Pulmonary artery endothelial cell (primary cell): ENCODE measurements at regions not wholly inside any gene's neighbourhood (a gene's known extent, or its start where the extent isn't known, plus 50 kb on each side); places are given as distances from the start of the nearest gene placed in this dataset.

Source experiments
- DNase-seq: peaks from one replicate; pipeline ENCODE4 v3.0.0-alpha.2; 2011; ENCODE audit warnings: low read depth, low spot score

DNA sequence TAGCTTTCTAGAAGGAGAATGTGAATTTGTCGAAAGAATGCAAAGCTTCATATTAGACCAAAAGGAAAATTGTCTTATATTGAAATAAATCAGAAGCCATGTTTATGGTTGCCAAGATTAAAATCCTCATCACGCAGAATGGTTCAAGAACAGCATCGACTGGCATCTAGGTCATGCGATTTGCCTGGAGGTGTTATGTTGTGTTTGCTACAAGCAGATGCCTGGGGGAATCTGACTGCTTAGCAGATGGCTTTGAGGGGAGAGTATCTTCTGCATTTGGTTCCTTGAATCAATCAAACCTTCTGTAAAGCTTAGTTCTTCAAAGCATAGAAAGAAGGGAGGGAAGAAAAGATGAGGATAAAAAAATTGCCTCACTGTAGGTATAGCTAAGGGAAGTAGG, 585.8 kb downstream of the QKI start:
- no peak for DNase-seq

DNA sequence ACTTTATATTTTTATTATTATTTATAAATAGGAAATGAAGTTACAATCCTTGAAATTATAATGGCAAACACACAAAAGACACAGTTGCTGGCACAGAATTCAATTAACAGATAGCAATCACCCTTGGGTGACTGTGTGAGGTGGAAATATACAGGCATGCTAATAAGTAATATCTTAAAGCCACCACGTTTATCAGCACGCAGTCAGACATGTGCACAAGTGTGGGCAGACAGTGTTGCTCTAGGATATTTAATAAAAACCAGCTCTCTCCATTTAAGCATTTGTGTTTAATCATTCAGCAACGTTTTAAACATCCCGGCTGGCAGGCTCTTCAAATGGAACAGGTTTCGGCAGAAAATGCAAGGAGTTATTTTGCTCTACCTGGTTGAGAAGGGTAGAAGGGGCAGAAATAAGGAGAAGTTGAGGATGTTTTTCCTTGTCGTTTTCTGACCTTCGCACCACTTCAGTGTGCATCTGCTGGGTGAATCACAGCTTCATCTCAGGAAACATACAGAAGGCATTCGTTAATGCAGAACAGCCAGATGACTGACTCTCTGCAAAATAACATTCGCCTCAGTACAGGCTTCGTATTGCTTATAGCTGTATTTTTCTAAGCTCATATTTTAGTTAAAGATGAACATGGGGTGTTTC, 585.1 kb downstream of the QKI start:
- DNase-seq, result no peak

DNA sequence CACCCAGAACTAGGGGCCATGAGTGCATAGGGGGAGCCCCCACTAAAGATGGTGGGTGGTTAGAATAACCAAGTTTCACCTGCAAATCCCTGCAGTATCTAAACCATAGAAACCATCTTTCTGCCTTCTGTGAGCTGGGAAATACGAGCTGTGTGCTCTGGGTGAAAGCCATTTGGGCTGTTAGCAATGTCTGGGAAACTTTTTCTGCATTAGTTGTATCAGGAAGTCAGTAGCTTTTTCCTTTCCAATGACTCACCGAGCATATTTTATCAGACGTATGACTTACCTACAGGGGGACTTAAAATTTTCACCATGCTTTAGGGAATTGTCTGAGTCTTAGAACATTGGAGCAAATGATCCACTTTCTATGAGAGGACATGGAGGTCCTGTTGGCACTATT, 584.0 kb downstream of the QKI start:
- DNase-seq, result no peak

DNA sequence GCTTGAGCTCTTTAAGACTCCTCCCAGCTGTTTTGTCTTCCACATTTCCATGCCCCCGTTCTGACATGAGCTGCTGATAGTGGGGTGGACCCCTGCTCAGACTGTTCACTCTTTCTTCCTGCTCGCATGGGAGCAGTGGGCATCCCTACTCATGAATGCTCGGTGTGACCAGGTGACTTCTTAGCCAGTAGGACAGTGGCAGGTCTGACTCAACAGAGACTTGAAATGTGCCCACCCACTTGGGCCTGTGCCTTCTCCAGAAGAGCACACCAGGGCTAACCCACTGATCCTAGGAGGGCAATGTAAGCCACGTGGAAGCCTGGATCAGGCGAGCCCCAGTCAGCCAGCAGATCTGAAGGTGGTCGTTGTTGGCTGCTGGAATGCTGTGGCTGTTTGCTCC, 582.0 kb downstream of the QKI start:
- no peak for DNase-seq

GRCh38 chr6:163994566-163994965, 580.0 kb downstream of the QKI start:
- DNase-seq, result no peak

DNA sequence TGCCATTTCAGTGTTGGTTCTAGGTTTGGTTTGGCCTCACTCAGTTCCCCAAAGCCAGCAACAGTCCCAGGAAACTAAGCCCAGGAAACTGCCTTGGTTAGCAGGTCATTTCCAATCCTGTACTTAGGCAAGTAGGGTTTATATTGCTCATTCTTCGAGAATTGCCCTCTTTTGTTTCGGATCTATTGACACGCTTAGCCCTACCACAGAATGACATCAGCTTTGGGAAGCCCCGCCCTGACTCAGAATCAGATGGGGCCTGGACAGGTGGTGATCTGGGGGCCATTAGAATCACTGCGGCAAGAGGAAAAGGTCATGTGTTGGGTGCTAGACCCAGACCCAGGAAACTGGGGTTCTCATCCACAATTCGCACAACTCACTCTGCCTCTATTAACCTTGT, 578.2 kb downstream of the QKI start:
- no peak for DNase-seq

DNA sequence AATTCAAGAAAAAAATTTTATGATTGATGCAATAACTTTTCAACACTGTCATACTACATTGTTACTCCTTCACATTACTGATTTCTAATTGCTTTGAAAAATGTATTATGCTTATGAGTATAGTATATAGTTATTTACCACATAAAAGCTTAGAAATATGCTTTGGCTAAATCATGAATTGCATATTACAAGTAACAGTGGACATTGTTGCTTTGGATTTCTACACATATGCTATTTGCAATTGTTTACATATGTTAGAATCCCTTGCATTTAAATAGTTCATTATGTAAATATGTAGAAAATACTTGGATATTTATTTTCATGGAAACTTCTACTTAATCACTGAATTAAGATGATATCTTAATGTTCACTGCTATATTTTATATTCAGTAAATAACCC, 577.5 kb downstream of the QKI start:
- no peak for DNase-seq

- DNase-seq, result no peak
These were observed 576.8 kb downstream of the QKI start for GRCh38 chr6:163991321-163991720.

GRCh38 chr6:163986313-163986712, 571.8 kb downstream of the QKI start:
- no peak for DNase-seq

DNA sequence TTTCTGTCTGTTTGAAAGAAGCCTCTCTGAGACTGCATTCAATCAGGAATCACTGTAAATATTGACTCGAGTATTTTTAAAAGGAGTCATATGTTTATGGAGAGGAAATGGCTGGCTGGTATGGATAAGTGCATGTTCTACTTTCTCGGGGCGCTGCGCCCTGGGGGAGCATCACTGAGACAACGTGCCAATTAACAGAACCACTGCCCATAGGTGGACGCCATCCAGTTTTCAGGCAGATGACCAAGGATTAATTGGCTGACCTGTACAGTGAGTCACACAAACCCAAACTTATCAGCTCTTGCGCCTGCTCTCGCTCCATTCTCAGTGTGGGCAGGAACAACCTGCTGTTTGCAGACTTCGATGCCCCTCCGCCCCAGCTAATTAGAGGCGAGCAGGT, 571.2 kb downstream of the QKI start:
- no peak for DNase-seq

- DNase-seq, result no peak
These were observed 570.5 kb downstream of the QKI start for GRCh38 chr6:163985040-163985439.

DNA sequence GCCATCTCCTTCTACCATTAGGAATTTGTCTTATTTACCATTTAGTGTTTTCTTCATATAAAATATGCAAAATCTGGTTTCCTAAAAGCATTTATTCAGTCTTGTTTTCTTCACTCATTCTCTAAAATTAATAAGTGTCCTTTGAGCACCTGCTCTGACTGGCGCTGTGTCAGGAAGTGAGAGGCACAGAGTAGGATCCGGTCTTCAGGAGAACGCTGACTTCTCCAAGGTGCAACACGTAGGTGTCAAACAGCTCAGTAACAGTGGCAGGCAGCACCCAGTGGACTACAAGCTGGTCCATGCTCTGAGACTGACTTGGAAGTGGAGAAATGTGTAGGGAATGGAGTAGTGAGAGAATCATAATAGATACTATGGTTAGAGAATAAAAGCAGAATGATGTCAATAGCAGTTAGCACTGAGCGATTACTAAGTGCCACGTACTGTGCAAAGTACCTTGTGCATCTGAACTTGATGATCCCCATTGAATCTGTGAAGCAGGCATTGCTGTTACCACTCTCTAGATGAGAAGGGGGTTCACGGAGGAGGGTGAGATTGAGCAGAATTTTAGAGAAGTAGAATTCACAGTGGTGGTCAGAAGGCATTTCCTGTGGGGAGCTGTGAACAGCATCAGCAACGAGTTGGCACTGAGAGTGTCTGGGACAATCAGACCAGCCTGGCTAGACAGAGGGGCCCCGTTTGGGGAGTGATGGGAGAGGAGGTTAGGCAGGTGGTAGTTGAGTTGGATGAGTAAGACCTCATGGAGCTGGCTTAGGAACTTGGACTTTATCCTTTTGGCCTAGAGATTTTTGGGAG, 569.8 kb downstream of the QKI start:
- DNase-seq, result no peak

DNA sequence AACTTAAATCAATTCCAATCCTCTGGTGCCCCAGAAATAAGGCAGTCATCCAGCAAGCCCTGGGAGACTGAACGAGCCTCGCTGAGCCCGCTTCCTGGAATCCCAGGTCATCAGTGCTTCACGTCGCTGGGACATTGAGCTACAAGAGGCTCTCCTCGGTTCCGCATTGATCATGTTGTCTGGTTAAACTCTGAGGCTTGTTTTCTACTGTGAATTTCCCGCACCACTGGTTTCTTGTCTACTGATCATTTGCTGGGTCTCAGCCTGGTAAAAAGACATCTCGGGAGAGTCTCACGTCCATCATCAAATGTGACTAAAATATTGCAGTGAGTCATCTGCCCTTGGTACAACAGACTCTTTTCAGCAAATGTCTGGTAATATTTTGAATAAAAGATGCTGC, 569.2 kb downstream of the QKI start:
- no peak for DNase-seq

DNA sequence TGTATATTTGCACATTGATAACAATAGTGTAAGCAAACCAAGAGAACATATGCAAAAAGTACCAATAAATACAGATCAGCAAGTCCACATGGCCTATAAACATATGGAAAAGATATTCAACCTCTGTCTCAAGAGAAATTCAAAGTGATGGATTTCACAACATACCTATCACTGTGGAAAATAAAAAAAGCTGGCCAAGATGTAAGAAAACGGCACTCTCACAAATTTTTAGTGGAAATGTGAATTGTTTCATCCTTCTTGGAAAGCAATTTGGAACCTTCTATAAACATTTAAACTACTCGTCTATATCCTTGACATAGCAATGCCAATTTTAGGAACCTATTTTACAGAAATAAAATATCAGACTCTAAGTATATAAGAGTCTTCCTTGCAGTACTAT, 559.8 kb downstream of the QKI start:
- no peak for DNase-seq

DNA sequence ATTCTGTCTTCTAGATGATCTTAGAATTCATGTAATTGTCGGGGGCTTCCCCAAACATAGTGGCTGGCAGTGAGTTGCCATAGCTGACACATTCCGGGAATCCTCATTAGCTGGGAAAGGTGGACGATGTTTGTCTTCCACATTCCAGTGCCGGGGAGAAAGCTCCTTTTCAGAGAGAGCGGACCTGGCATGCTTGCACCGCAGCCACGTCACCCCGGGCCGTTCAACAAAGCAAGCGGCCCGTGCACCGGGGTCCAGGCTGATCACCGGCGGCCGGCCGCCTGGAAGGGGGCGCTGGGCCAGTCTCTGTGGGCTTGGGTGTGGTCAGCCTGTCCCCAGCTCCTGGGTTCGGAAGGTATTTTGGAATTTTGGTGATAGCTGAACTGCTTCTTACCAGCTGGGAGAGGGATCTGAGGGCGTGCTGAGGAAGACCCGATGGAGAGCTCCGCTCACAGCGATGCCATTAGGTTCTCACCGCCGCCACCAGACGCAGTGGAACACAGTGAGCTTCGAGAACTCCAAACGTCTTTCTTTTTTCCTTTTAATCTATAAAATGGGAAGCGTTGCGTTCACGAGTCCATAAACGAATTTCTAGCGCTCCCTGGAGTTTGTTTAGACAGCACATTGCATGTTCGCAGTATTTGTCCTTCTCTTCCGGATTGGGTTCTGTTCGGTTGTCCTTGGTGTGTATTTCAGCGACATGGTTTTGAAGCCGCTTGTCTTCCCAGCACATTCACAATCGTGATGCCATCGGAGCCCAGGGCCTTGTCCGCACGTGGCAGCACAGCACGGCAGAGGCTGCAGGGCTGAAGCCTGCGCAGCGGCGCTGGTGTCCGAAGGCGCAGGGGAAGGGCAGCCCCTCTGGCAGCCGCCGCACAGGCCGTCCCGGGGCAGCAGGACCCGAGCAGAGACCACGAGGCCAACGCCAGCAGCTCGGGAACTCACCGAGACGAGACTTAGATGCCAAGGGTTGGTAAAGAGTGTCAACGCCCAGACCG, 557.6 kb downstream of the QKI start:
- no peak for DNase-seq

DNA sequence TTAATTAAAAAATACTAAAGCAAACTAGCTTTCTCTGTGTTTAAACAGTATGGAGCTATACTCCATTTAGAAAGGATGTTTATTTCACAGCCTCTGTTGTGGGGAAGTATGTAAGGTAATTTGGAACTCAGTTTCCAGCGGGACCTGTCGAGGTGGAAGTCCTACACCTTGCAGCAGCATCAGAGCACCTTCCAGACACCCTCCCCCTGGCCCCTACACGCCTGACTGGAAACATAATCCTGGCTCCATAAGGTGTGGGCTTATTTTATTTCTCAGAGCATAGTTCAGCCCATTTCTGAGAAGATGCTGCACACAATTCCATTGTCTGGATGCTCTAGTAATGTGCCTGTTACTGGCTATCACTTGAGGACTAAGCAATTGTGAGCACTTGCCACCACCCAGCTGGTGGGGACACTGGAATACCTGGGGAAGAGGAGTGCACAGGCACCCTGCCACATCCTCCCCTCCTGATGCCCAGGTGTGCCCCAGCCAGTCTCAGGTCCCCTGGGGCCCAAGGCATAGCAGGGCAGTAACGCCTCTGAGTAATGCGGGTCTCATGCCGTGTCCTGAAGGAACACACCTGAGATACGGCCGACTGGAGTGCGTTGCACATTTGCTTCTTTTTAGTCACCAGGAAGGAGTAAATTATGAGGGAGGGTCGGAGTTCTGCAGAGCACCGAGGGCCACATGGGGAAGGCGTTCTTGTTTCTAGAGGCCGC, 556.5 kb downstream of the QKI start:
- DNase-seq, result no peak

DNA sequence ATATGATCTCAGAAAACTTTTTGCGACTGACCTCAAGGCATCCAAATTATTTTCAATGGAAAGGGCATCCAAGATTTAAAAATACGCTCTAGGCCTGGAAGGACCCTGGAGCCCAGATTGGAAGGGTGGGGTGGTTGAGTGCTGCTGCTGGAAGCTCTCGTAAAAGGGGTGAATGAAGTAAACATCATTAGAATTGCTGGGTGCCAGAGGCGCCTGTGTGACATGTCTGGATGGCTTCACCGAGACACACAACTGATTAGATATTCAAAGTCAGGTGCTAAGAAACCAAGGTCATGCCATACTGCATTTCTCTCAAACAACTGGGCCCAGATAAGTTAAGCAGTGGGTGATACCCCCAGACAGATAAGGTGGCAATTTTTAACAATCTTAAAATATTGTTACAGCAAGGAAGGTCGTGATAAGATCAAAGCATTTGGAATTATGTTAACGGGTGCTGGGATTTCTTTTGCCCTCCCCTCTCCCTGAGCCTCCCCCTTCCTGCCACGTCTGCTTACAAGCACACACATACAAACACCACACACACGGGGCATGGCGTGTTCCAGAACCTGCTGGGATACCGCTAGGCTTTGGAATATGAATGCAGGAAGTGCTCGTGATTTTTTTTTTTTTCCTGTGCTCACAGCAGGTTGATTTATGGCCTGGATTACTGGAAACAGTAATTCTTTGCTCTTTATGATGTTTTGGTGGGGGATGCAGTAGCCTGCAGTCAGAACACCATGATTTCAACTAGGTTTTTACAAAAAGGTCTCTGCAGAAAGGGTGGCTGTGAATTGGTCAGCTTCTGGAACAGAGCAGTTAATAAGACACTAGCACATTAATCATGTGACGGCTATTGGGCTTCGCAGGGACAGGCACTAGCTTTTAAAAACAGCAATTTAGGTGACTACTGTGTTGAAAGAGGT, 551.2 kb downstream of the QKI start:
- DNase-seq, result no peak

DNA sequence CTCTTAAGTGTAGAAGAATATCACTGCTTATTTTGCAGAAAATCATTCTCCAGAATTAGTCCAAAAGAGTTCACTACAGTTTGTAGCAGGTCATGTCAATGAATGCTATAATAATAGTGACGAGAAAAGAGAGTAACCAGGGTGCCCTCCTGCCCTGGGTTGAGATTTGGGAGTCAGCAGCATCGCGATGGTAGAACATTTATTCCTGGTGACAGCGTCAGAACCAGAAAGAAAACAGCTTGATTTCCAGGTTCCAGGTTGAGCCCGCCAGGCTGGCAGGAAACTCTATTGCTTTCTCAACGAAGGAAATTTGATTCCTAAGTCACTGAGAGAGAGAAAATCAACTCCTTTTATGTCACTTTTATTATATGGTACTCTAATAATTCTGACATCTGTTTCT, 550.3 kb downstream of the QKI start:
- DNase-seq, result no peak

DNA sequence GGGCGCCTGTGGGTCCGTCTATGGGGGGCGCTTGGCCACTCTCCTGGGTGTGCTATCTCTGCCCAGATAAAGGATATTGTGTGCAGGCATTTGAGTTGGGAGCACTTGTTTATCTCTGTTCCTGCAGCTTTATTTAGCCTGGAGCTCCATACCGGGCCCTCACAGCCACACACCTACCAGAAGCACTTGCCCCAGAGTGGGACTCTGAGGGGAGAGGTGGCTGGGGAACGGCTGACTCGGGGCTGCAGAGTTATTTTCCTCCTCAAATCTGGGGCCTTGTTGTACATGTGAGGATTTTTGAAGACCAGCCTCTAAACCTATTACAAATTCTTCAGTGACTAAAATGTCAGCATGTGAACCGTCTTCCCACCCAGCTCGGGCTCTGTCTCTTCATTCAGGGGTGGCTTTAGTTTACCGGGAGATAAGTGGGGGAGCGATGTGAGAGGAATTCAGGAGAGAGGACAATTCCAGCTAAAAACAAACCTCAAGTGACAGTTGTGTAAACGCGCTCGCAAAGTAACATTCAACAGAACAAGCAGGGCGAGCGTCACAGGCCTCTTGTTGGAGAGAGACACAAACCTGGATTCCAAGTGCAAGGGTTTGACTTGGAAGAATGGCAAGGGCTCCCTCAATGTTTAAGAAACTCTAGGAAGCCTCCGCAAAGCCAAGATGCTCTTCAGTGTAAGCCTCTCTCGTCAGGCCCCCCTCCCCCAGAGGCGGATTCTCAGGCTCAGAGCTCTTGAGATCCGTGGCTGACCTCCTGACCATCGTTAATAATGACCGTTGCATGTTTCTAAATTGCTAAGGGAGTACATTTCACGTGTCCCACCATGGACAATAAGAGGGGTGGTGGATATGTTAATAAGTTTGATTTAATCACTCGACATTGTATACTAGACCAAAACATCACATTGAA, 548.9 kb downstream of the QKI start:
- DNase-seq, result no peak
